Caco-2 (cell line): ENCODE measurements at regions not wholly inside any gene's neighbourhood (a gene's known extent, or its start where the extent isn't known, plus 50 kb on each side); places are given as distances from the start of the nearest gene placed in this dataset.
A peak's percentile ranks its signal among the peaks of the same experiment; 100 is the strongest.

Experiments
- BruUV-seq: library from RNA; stranded (reverse); fragments of 400-500 nt; replicated peaks from 2 replicates; lab custom pipeline; 2021; lab: Mats Ljungman, UMichigan
- CTCF ChIA-PET: fragments of 300-600 bp; sonication (Branson Sonifier 250); formaldehyde crosslinking; loops from one replicate; lab custom pipeline; 2022; ENCODE audit warnings: antibody characterized with exemption; lab: Charles Lee
- POLR2A ChIA-PET: fragments of 300-600 bp; sonication (Branson Sonifier 250); formaldehyde crosslinking; loops from one replicate; lab custom pipeline; 2022; ENCODE audit warnings: antibody characterized with exemption; lab: Charles Lee
- DNase-seq, 2 experiments: peaks; one replicate each; pipeline versions ENCODE4 v3.0.0 to v3.0.0-alpha.2; 2020 to 2022
- H3K27me3 ChIP-seq: replicated peaks from 2 replicates; pipeline ENCODE4 v1.6.0; 2011; ENCODE audit warnings: low read length; ENCODE audit not compliant: control insufficient read depth, insufficient read depth
- H3K36me3 ChIP-seq: 2 replicates; pipeline ENCODE4 v1.5.1; 2011; ENCODE audit warnings: low read length; ENCODE audit not compliant: control insufficient read depth, insufficient read depth
- H3K4me1 ChIP-seq: fragments of 250-450 bp; sonication (Bioruptor Pico); 2 replicates; pipeline ENCODE4 v1.5.1; 2020; ENCODE audit warnings: mild to moderate bottlenecking
- H3K4me3 ChIP-seq: 2 replicates; pipeline ENCODE4 v1.5.1; 2011; ENCODE audit warnings: low read depth, mild to moderate bottlenecking, control low read depth, low read length
- H3K9me3 ChIP-seq: fragments of 250-450 bp; sonication (Bioruptor Pico); 2 replicates; pipeline ENCODE4 v1.5.1; 2020; ENCODE audit warnings: mild to moderate bottlenecking, moderate library complexity
- H3K27ac Mint-ChIP-seq: one replicate; pipeline ENCODE4 v1.8.0; 2022; ENCODE audit warnings: mixed read lengths; ENCODE audit not compliant: unreplicated experiment
- H3K27me3 Mint-ChIP-seq: one replicate; pipeline ENCODE4 v1.8.0; 2022; ENCODE audit warnings: mixed read lengths; ENCODE audit not compliant: insufficient read depth, unreplicated experiment
- H3K36me3 Mint-ChIP-seq: one replicate; pipeline ENCODE4 v1.8.0; 2022; ENCODE audit warnings: mild to moderate bottlenecking, mixed read lengths; ENCODE audit not compliant: insufficient read depth, unreplicated experiment
- H3K4me1 Mint-ChIP-seq: one replicate; pipeline ENCODE4 v1.8.0; 2022; ENCODE audit warnings: low read depth, mixed read lengths; ENCODE audit not compliant: unreplicated experiment
- H3K4me3 Mint-ChIP-seq: one replicate; pipeline ENCODE4 v1.8.0; 2022; ENCODE audit warnings: mild to moderate bottlenecking, moderate library complexity, mixed read lengths; ENCODE audit not compliant: unreplicated experiment
- H3K9me3 Mint-ChIP-seq: one replicate; pipeline ENCODE4 v1.8.0; 2022; ENCODE audit warnings: mixed read lengths; ENCODE audit not compliant: unreplicated experiment
- intact Hi-C: fragments of 100-400 bp; cut with micrococcal nuclease; formaldehyde crosslinking; loops from one replicate; pipeline ENCODE4 v1.10.0; 2022; ENCODE audit not compliant: unreplicated experiment
- TF ChIP-seq, protein P1 (sequence below), 2 experiments: fragments of 200-600 bp in 1 of 2; IDR thresholded peaks; 1 replicate in 1 of 2; 2 replicates in 1 of 2; pipeline versions ENCODE4 v1.5.1 to v1.8.0; 2011 to 2022; ENCODE audit warnings: antibody characterized with exemption in 1 of 2, control low read depth in 1 of 2, inconsistent platforms in 1 of 2, low read depth in 1 of 2, low read length in 1 of 2, mild to moderate bottlenecking in 1 of 2, moderate library complexity in 1 of 2; ENCODE audit not compliant: insufficient read depth in 1 of 2, severe bottlenecking in 1 of 2, unreplicated experiment in 1 of 2

DNA sequence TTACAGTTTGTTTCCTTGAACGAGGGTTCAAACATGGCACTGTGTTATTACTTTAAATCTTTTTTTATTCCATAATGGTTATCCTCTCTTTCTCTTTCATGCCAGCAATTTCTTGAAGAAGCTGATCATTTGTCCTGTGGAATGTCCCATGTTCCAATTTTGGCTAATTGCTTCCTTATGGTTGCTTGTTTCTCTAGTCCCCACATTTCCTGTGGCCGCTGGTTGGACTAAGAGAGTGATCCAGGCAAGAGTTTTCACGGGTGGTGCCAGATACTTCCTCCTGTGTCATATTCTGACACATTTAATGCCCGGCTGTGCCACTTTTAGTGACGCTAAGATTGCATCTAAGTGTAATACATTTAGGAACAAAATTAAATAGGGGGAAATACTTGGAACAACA lies 83.8 kb upstream of the FAM169A start:
- CTCF ChIA-PET: no interaction called here
- H3K4me1 ChIP-seq: peaks cover 79% of the 10 kb centered on the region
- TF ChIP-seq, protein P1, sequence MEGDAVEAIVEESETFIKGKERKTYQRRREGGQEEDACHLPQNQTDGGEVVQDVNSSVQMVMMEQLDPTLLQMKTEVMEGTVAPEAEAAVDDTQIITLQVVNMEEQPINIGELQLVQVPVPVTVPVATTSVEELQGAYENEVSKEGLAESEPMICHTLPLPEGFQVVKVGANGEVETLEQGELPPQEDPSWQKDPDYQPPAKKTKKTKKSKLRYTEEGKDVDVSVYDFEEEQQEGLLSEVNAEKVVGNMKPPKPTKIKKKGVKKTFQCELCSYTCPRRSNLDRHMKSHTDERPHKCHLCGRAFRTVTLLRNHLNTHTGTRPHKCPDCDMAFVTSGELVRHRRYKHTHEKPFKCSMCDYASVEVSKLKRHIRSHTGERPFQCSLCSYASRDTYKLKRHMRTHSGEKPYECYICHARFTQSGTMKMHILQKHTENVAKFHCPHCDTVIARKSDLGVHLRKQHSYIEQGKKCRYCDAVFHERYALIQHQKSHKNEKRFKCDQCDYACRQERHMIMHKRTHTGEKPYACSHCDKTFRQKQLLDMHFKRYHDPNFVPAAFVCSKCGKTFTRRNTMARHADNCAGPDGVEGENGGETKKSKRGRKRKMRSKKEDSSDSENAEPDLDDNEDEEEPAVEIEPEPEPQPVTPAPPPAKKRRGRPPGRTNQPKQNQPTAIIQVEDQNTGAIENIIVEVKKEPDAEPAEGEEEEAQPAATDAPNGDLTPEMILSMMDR (IDR thresholded peaks at IDR 0.05; ENCODE audit: insufficient read depth in 1 of 2, low read depth in 1 of 2, low read length in 1 of 2, severe bottlenecking in 1 of 2, unreplicated experiment in 1 of 2): no peak
- Mint-ChIP-seq H3K9me3 (peaks cover 15% of the 10 kb centered on the region), H3K4me1 (peaks cover 70% of the 10 kb centered on the region), H3K36me3 (peaks cover 18% of the 10 kb centered on the region), H3K27ac (peak overlapping the region; percentile 64), H3K27me3 (no peaks in the 10 kb centered on the region), H3K4me3 (no peak overlapping the region)
- intact Hi-C loops: loop anchor here (10.0 kb wide), 2 partner anchors 205 to 385 kb away; partner anchors contain the start of gene HMGCR
- no peak for DNase-seq
- no peaks in the 10 kb centered on the region for H3K36me3 ChIP-seq
- no TSS peak for BruUV-seq
- POLR2A ChIA-PET: no interaction called here
- no peak overlapping the region for H3K4me3 ChIP-seq
- no peaks in the 10 kb centered on the region for H3K9me3 ChIP-seq
- H3K27me3 ChIP-seq: no peaks in the 10 kb centered on the region

DNA sequence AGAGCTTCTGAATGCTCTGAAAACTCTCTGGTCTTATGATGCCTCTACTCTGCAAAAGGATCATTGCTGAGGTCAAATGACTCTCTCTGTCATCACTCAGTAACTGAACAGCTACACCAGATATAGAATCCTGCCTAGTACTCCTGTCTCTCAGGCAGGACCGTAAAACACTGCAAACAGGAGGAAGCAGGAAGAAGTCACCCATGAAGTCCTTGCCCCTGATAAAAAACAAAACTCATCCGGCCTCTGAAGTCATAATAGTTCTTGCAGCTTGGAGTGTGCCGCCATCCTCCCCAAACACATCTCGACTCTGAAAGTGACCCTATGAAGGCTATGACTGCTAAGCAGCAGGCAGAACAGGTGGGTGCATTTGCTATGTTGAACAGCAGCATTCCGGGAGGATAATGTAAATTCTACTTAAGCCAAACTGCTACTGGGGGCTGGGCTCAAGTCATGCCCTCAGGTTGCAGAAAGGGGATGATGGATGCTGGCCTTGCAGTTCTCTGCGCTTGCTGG lies 81.9 kb upstream of the FAM169A start:
- no peaks in the 10 kb centered on the region for H3K27me3 ChIP-seq
- peak overlapping the region; percentile 61 for H3K4me3 Mint-ChIP-seq
- no peaks in the 10 kb centered on the region for H3K36me3 ChIP-seq
- H3K27ac Mint-ChIP-seq: peak overlapping the region; percentile 81
- peak; percentile 52 to 69 for DNase-seq
- BruUV-seq: no TSS peak
- peaks cover 77% of the 10 kb centered on the region for H3K4me1 ChIP-seq
- TF ChIP-seq, protein P1 (IDR thresholded peaks at IDR 0.05; ENCODE audit: insufficient read depth in 1 of 2, low read depth in 1 of 2, low read length in 1 of 2, severe bottlenecking in 1 of 2, unreplicated experiment in 1 of 2): no peak
- intact Hi-C loops: loop anchor here (10.0 kb wide), 2 partner anchors 207 to 387 kb away; partner anchors contain the start of gene HMGCR
- H3K36me3 Mint-ChIP-seq: peaks cover 7% of the 10 kb centered on the region
- POLR2A ChIA-PET: no interaction called here
- no peak overlapping the region for H3K4me3 ChIP-seq
- no peaks in the 10 kb centered on the region for H3K27me3 Mint-ChIP-seq
- no peaks in the 10 kb centered on the region for H3K9me3 ChIP-seq
- CTCF ChIA-PET: interaction anchor here (0.6 to 0.8 kb wide), 2 partner anchors 20 to 23 kb away, joined by 3 read pairs; no protein-coding TSS in a partner anchor
- peaks cover 63% of the 10 kb centered on the region for H3K4me1 Mint-ChIP-seq
- H3K9me3 Mint-ChIP-seq: peaks cover 15% of the 10 kb centered on the region

DNA sequence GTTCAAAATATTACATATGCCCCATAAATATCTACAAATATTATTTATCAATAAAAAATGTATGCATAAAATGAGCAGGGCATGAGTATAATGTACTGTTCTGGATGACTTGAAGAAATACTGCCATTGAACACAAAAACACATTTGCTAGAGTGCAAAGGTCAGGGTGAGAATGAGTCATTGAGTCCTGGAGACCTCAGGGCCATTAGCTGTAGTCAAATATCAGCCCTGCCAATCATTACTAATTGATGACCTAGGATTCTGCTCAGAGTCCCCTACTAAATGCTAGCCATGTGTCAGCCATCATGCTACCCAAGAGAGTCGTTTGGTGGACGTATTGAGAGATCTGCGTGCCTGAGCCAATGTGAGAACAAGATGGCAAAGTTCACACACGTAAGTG lies 80.3 kb upstream of the FAM169A start:
- Mint-ChIP-seq H3K4me1 (peaks cover 58% of the 10 kb centered on the region), H3K9me3 (peaks cover 15% of the 10 kb centered on the region), H3K27ac (no peak overlapping the region), H3K4me3 (no peak overlapping the region), H3K36me3 (peaks cover 7% of the 10 kb centered on the region), H3K27me3 (no peaks in the 10 kb centered on the region)
- BruUV-seq: no TSS peak
- Histone ChIP-seq H3K9me3 (no peaks in the 10 kb centered on the region), H3K4me1 (peaks cover 70% of the 10 kb centered on the region), H3K4me3 (no peak overlapping the region), H3K27me3 (no peaks in the 10 kb centered on the region), H3K36me3 (no peaks in the 10 kb centered on the region)
- intact Hi-C loops: loop anchor here (10.0 kb wide), 2 partner anchors 208 to 388 kb away; partner anchors contain the start of gene HMGCR
- ChIA-PET POLR2A (no interaction called here), CTCF (no interaction called here)
- no peak for DNase-seq
- TF ChIP-seq, protein P1 (IDR thresholded peaks at IDR 0.05; ENCODE audit: insufficient read depth in 1 of 2, low read depth in 1 of 2, low read length in 1 of 2, severe bottlenecking in 1 of 2, unreplicated experiment in 1 of 2): no peak
